ENCODE measurements at regions not wholly inside any gene's neighbourhood (a gene's known extent, or its start where the extent isn't known, plus 50 kb on each side); places are given as distances from the start of the nearest gene placed in this dataset.
A peak's percentile ranks its signal among the peaks of the same experiment; 100 is the strongest.
"Not testable (repeated sequence)": the region's sequence is repeated elsewhere in the genome, so short reads cannot be mapped to it uniquely, and the experiment has no call there.

GRCh38 chr7:114806590-114807162 lies 115.2 kb upstream of the MDFIC start:
- peak; percentile 26 for DNase-seq (ENCODE audit: low spot score)

GRCh38 chr7:114812570-114812969 lies 109.3 kb upstream of the MDFIC start:
- no peak for DNase-seq (ENCODE audit: low spot score)

- no peak for DNase-seq (ENCODE audit: low spot score)
These were observed 108.3 kb upstream of the MDFIC start for GRCh38 chr7:114813624-114814023.

- DNase-seq (ENCODE audit: low spot score), result not testable (repeated sequence)
These were observed 104.9 kb upstream of the MDFIC start for GRCh38 chr7:114817036-114817435.

- no peak for DNase-seq (ENCODE audit: low spot score)
These were observed 103.4 kb upstream of the MDFIC start for GRCh38 chr7:114818501-114818900.

GRCh38 chr7:114819616-114820362 lies 102.1 kb upstream of the MDFIC start:
- DNase-seq (ENCODE audit: low spot score), result peak; percentile 92

GRCh38 chr7:114821030-114821900 lies 100.6 kb upstream of the MDFIC start:
- DNase-seq (ENCODE audit: low spot score), result no peak

- DNase-seq (ENCODE audit: low spot score), result no peak
These were observed 99.8 kb upstream of the MDFIC start for GRCh38 chr7:114822131-114822530.

GRCh38 chr7:114822844-114823243 lies 99.0 kb upstream of the MDFIC start:
- DNase-seq (ENCODE audit: low spot score), result no peak

- no peak for DNase-seq (ENCODE audit: low spot score)
These were observed 98.6 kb upstream of the MDFIC start for GRCh38 chr7:114823290-114823689.

GRCh38 chr7:114825423-114825951 lies 96.4 kb upstream of the MDFIC start:
- DNase-seq (ENCODE audit: low spot score), result no peak

GRCh38 chr7:114830952-114831351 lies 90.9 kb upstream of the MDFIC start:
- no peak for DNase-seq (ENCODE audit: low spot score)

- no peak for DNase-seq (ENCODE audit: low spot score)
These were observed 88.8 kb upstream of the MDFIC start for GRCh38 chr7:114832906-114833595.

- no peak for DNase-seq (ENCODE audit: low spot score)
These were observed 86.6 kb upstream of the MDFIC start for GRCh38 chr7:114835303-114835702.

GRCh38 chr7:114835861-114836260 lies 86.0 kb upstream of the MDFIC start:
- no peak for DNase-seq (ENCODE audit: low spot score)

GRCh38 chr7:114842551-114843065 lies 79.3 kb upstream of the MDFIC start:
- no peak for DNase-seq (ENCODE audit: low spot score)

GRCh38 chr7:114843102-114843501 lies 78.8 kb upstream of the MDFIC start:
- DNase-seq (ENCODE audit: low spot score), result no peak

- peak; percentile 9 for DNase-seq (ENCODE audit: low spot score)
These were observed 70.4 kb upstream of the MDFIC start for GRCh38 chr7:114851406-114852061.

GRCh38 chr7:114852293-114852692 lies 69.6 kb upstream of the MDFIC start:
- DNase-seq (ENCODE audit: low spot score), result no peak

GRCh38 chr7:114853189-114853588 lies 68.7 kb upstream of the MDFIC start:
- no peak for DNase-seq (ENCODE audit: low spot score)

- no peak for DNase-seq (ENCODE audit: low spot score)
These were observed 67.5 kb upstream of the MDFIC start for GRCh38 chr7:114854369-114854768.
